Nephron (organoid): ENCODE measurements at regions not wholly inside any gene's neighbourhood (a gene's known extent, or its start where the extent isn't known, plus 50 kb on each side); places are given as distances from the start of the nearest gene placed in this dataset.
"Not testable (repeated sequence)": the region's sequence is repeated elsewhere in the genome, so short reads cannot be mapped to it uniquely, and the experiment has no call there.

Experiments
- H3K27ac Mint-ChIP-seq, 3 experiments: 2 replicates each; pipeline ENCODE4 v1.8.0; 2020; ENCODE audit warnings: mixed read lengths in 3 of 3, mild to moderate bottlenecking in 2 of 3, moderate library complexity in 1 of 3
- H3K27me3 Mint-ChIP-seq: 2 replicates; pipeline ENCODE4 v1.8.0; 2021; ENCODE audit warnings: low read depth, mild to moderate bottlenecking, moderate library complexity, mixed read lengths
- H3K36me3 Mint-ChIP-seq: 2 replicates; pipeline ENCODE4 v1.8.0; 2020; ENCODE audit warnings: low read depth, mixed read lengths
- H3K4me1 Mint-ChIP-seq: 2 replicates; pipeline ENCODE4 v1.8.0; 2020; ENCODE audit warnings: mixed read lengths
- H3K4me3 Mint-ChIP-seq, 3 experiments: 2 replicates each; pipeline ENCODE4 v1.8.0; 2020; ENCODE audit warnings: mild to moderate bottlenecking in 3 of 3, mixed read lengths in 3 of 3, moderate library complexity in 2 of 3
- H3K9me3 Mint-ChIP-seq: 2 replicates; pipeline ENCODE4 v1.8.0; 2020; ENCODE audit warnings: mixed read lengths
- CTCF ChIP-seq, 3 experiments: fragments of 200-600 bp; sonication (generic); IDR thresholded peaks; one replicate each; pipeline ENCODE4 v1.5.0; 2021; ENCODE audit warnings: antibody characterized with exemption in 3 of 3; ENCODE audit not compliant: unreplicated experiment in 3 of 3

DNA sequence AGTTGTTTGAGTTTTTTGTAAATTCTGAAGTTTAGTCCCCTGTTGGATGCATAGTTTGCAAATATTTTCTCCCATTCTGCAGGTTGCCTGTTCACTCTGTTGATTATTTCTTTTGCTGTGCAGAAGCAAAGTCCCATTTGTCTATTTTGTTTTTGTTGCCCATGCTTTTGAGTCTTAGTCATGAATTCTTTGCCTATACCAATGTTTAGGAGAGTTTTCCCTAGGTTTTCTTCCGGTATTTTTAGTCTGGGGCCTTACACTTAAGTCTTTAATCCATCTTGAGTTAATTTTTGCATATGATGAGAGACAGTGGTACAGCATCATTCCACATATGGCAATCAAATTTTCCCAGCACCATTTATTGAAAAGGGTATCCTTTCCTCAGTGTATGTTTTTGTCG is 405.8 kb upstream of the RPS6KA3 start:
- Mint-ChIP-seq H3K36me3 (no peaks in the 10 kb centered on the region), H3K4me1 (no peaks in the 10 kb centered on the region), H3K27ac (no peak overlapping the region), H3K27me3 (no peaks in the 10 kb centered on the region), H3K4me3 (no peak overlapping the region), H3K9me3 (no peaks in the 10 kb centered on the region)
- TF ChIP-seq CTCF (IDR thresholded peaks at IDR 0.05; ENCODE audit: unreplicated experiment in 3 of 3), result no peak

GRCh38 chrX:20671746-20672145 is 405.0 kb upstream of the RPS6KA3 start:
- H3K4me1 Mint-ChIP-seq, H3K27me3 Mint-ChIP-seq, H3K9me3 Mint-ChIP-seq, H3K27ac Mint-ChIP-seq, H3K4me3 Mint-ChIP-seq, H3K36me3 Mint-ChIP-seq: not testable (repeated sequence)

- Mint-ChIP-seq H3K4me1 (no peaks in the 10 kb centered on the region), H3K36me3 (no peaks in the 10 kb centered on the region), H3K4me3 (no peak overlapping the region), H3K9me3 (no peaks in the 10 kb centered on the region), H3K27ac (no peak overlapping the region), H3K27me3 (no peaks in the 10 kb centered on the region)
- TF ChIP-seq CTCF (IDR thresholded peaks at IDR 0.05; ENCODE audit: unreplicated experiment in 3 of 3), result no peak
Measured at GRCh38 chrX:20670611-20671010, 403.9 kb upstream of the RPS6KA3 start.

DNA sequence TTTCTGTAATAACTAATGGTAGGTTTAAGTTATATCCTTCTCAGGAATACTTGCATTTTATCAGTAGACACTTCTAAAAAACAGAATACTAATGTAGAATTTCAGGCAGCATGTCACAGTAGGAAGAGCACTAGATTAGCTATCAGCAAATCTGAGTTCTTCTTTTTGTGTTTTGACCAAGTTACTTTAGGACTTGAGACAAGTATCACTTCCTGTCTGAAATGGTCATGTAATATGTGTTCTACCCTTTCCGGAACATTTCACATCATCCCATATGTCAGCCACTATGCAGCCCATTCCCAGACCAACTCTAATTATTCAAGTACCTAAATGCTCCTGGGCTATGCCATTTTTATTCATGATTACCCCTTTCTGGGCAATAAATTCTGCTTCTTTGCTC is 401.8 kb upstream of the RPS6KA3 start:
- TF ChIP-seq CTCF (IDR thresholded peaks at IDR 0.05; ENCODE audit: unreplicated experiment in 3 of 3), result no peak
- H3K36me3 Mint-ChIP-seq, result no peaks in the 10 kb centered on the region
- no peak overlapping the region for H3K27ac Mint-ChIP-seq
- no peaks in the 10 kb centered on the region for H3K27me3 Mint-ChIP-seq
- no peaks in the 10 kb centered on the region for H3K4me1 Mint-ChIP-seq
- H3K9me3 Mint-ChIP-seq, result no peaks in the 10 kb centered on the region
- no peak overlapping the region for H3K4me3 Mint-ChIP-seq

GRCh38 chrX:20666331-20666730 is 399.6 kb upstream of the RPS6KA3 start:
- no peak overlapping the region for H3K27ac Mint-ChIP-seq
- H3K36me3 Mint-ChIP-seq, result no peaks in the 10 kb centered on the region
- no peak for TF ChIP-seq CTCF (IDR thresholded peaks at IDR 0.05; ENCODE audit: unreplicated experiment in 3 of 3)
- H3K4me3 Mint-ChIP-seq, result no peak overlapping the region
- no peaks in the 10 kb centered on the region for H3K9me3 Mint-ChIP-seq
- H3K27me3 Mint-ChIP-seq, result no peaks in the 10 kb centered on the region
- H3K4me1 Mint-ChIP-seq, result no peaks in the 10 kb centered on the region

GRCh38 chrX:20665481-20665880 is 398.8 kb upstream of the RPS6KA3 start:
- Mint-ChIP-seq H3K9me3 (no peaks in the 10 kb centered on the region), H3K27ac (no peak overlapping the region), H3K27me3 (no peaks in the 10 kb centered on the region), H3K4me3 (no peak overlapping the region), H3K36me3 (no peaks in the 10 kb centered on the region), H3K4me1 (no peaks in the 10 kb centered on the region)
- no peak for TF ChIP-seq CTCF (IDR thresholded peaks at IDR 0.05; ENCODE audit: unreplicated experiment in 3 of 3)

- no peaks in the 10 kb centered on the region for H3K9me3 Mint-ChIP-seq
- H3K4me1 Mint-ChIP-seq, result no peaks in the 10 kb centered on the region
- H3K27ac Mint-ChIP-seq, result no peak overlapping the region
- no peak overlapping the region for H3K4me3 Mint-ChIP-seq
- H3K36me3 Mint-ChIP-seq, result no peaks in the 10 kb centered on the region
- TF ChIP-seq CTCF (IDR thresholded peaks at IDR 0.05; ENCODE audit: unreplicated experiment in 3 of 3), result no peak
- no peaks in the 10 kb centered on the region for H3K27me3 Mint-ChIP-seq
Measured at GRCh38 chrX:20664774-20665173, 398.1 kb upstream of the RPS6KA3 start.
